IPS DF 6.9 (cell line): ENCODE measurements at regions not wholly inside any gene's neighbourhood (a gene's known extent, or its start where the extent isn't known, plus 50 kb on each side); places are given as distances from the start of the nearest gene placed in this dataset.

Experiments used
- DNase-seq: peaks from one replicate; pipeline ENCODE4 v3.0.0-alpha.2; 2013; ENCODE audit warnings: low read depth, low spot score
- H3K27ac ChIP-seq: one replicate; pipeline ENCODE4 v1.5.1; 2013; ENCODE audit warnings: low read length, control low read depth
- H3K27me3 ChIP-seq: 2 replicates; pipeline ENCODE4 v1.6.1; 2013; ENCODE audit warnings: mild to moderate bottlenecking, low read length; ENCODE audit not compliant: control insufficient read depth, insufficient read depth
- H3K36me3 ChIP-seq: 2 replicates; pipeline ENCODE4 v1.6.1; 2013; ENCODE audit warnings: low read length; ENCODE audit not compliant: control insufficient read depth, insufficient read depth
- H3K4me1 ChIP-seq: 2 replicates; pipeline ENCODE4 v1.6.1; 2013; ENCODE audit warnings: low read length; ENCODE audit not compliant: control insufficient read depth, insufficient read depth
- H3K4me3 ChIP-seq: 2 replicates; pipeline ENCODE4 v1.5.1; 2013; ENCODE audit warnings: mild to moderate bottlenecking, low read length
- H3K9me3 ChIP-seq: 2 replicates; pipeline ENCODE4 v1.6.1; 2013; ENCODE audit warnings: low read length, inconsistent platforms; ENCODE audit not compliant: control insufficient read depth, insufficient read depth
- WGBS: extraction: QIAGEN DNeasy Blood & Tissue Kit; methylation state at CpG from one replicate; pipeline ENCODE4 v1.1.7; 2013; ENCODE audit warnings: mixed read lengths, missing lambda C conversion rate; ENCODE audit not compliant: insufficient read length, insufficient coverage; 5-methylcytosine and 5-hydroxymethylcytosine counted together

GRCh38 chr4:95627709-95628108, 78.9 kb upstream of the UNC5C start:
- Histone ChIP-seq H3K27ac (no peak overlapping the region), H3K27me3 (no peaks in the 10 kb centered on the region), H3K4me3 (no peak overlapping the region), H3K36me3 (no peaks in the 10 kb centered on the region), H3K9me3 (no peaks in the 10 kb centered on the region), H3K4me1 (no peaks in the 10 kb centered on the region)
- WGBS, result no CpG with 5 or more reads among the region's 1 CpG
- no peak for DNase-seq

- H3K27ac ChIP-seq, result no peak overlapping the region
- H3K4me1 ChIP-seq, result no peaks in the 10 kb centered on the region
- no peaks in the 10 kb centered on the region for H3K27me3 ChIP-seq
- H3K4me3 ChIP-seq, result no peak overlapping the region
- no CpG with 5 or more reads among the region's 1 CpG for WGBS
- H3K9me3 ChIP-seq, result no peaks in the 10 kb centered on the region
- H3K36me3 ChIP-seq, result no peaks in the 10 kb centered on the region
- DNase-seq, result no peak
Observed at GRCh38 chr4:95627024-95627605, 78.3 kb upstream of the UNC5C start.

GRCh38 chr4:95625020-95625419, 76.2 kb upstream of the UNC5C start:
- DNase-seq, result no peak
- H3K4me1 ChIP-seq, result no peaks in the 10 kb centered on the region
- no peak overlapping the region for H3K27ac ChIP-seq
- no peaks in the 10 kb centered on the region for H3K9me3 ChIP-seq
- no peaks in the 10 kb centered on the region for H3K36me3 ChIP-seq
- no peaks in the 10 kb centered on the region for H3K27me3 ChIP-seq
- H3K4me3 ChIP-seq, result no peak overlapping the region

GRCh38 chr4:95619525-95620443, 71.0 kb upstream of the UNC5C start:
- no peak for DNase-seq
- Histone ChIP-seq H3K9me3 (no peaks in the 10 kb centered on the region), H3K27me3 (no peaks in the 10 kb centered on the region), H3K27ac (no peak overlapping the region), H3K36me3 (no peaks in the 10 kb centered on the region), H3K4me1 (no peaks in the 10 kb centered on the region), H3K4me3 (no peak overlapping the region)
- WGBS, result 100% methylated on average over 3 of the region's 9 CpGs

DNA sequence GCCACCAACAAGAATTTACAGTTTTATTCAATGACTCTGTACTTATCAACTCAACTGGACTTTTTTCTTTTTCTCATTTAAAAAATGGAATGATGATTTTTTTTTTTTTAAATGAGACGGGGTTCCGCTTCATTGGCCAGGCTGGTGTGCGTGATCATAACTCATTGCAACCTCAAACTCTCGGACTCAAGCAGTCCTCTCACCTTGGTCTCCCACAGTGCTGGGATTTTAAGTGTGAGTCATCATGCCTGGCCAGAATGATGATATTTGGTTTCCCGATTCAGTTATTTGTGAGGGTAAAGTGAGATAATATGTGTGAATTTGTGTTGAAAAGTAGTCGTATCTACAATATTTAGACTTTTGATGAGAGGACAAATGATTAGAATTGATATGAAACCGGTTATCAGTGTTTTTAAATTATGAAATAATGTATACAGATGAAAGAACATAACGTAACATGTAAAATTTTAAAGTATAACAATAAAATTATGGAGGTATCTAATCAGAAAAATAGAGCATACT, 66.0 kb upstream of the UNC5C start:
- no peak overlapping the region for H3K27ac ChIP-seq
- no peak for DNase-seq
- no peaks in the 10 kb centered on the region for H3K4me1 ChIP-seq
- 100% methylated on average over 2 of the region's 8 CpGs for WGBS
- no peak overlapping the region for H3K4me3 ChIP-seq
- H3K36me3 ChIP-seq, result no peaks in the 10 kb centered on the region
- H3K27me3 ChIP-seq, result no peaks in the 10 kb centered on the region
- H3K9me3 ChIP-seq, result no peaks in the 10 kb centered on the region

DNA sequence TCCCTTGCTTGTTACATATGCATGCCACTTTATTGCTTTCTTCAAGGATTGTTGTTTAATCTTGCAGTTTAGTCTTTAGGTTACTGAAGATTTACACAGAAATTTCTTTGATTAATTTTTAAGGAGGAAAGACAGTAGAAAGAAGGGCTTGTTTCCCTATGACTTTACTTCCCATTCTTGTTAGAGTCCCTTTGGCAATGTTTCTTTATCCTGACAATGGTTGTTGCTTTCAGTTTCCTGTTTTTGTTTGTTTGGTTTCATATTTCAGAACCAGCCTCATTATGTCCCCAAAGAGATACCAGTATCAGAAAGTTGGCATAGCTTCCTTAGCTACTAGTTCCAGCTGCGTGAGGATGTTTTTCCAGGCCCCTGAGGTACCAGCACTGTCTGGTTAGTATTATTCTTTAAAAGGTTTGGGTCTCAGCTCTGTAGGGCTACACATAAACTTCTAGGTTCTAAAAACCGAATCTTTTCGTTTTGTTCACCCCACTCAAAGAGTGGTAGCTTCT, 61.3 kb upstream of the UNC5C start:
- H3K4me1 ChIP-seq, result no peaks in the 10 kb centered on the region
- H3K27ac ChIP-seq, result no peak overlapping the region
- no peaks in the 10 kb centered on the region for H3K27me3 ChIP-seq
- no peak overlapping the region for H3K4me3 ChIP-seq
- H3K36me3 ChIP-seq, result no peaks in the 10 kb centered on the region
- H3K9me3 ChIP-seq, result no peaks in the 10 kb centered on the region
- no CpG with 5 or more reads among the region's 3 CpGs for WGBS
- no peak for DNase-seq

GRCh38 chr4:95606739-95607138, 58.0 kb upstream of the UNC5C start:
- Histone ChIP-seq H3K4me3 (no peak overlapping the region), H3K9me3 (no peaks in the 10 kb centered on the region), H3K36me3 (no peaks in the 10 kb centered on the region), H3K27ac (no peak overlapping the region), H3K4me1 (no peaks in the 10 kb centered on the region), H3K27me3 (no peaks in the 10 kb centered on the region)
- no CpG with 5 or more reads among the region's 7 CpGs for WGBS
- DNase-seq, result no peak

GRCh38 chr4:95603393-95603792, 54.6 kb upstream of the UNC5C start:
- Histone ChIP-seq H3K9me3 (no peaks in the 10 kb centered on the region), H3K4me1 (no peaks in the 10 kb centered on the region), H3K27ac (no peak overlapping the region), H3K4me3 (no peak overlapping the region), H3K27me3 (no peaks in the 10 kb centered on the region), H3K36me3 (no peaks in the 10 kb centered on the region)
- DNase-seq, result no peak
- WGBS, result no CpG with 5 or more reads among the region's 4 CpGs

DNA sequence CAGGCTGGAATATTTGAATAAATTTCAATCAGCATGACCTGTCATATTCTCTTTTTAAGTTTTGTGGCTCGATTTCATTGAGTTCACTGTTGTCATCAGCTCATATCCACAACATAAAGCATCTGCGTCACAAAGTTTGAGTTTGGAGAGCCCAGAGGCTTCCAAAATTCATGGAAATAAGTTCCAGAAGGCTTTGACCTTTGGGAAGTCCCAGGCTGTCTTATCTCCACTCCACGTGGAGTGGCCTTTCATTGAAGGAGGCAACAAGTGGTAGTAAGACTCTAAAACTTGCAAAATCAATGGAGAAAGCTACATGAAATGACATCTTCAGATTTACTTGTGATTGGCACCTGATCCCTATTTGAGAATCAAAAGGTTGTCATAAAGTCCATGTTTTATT, 54.1 kb upstream of the UNC5C start:
- Histone ChIP-seq H3K9me3 (no peaks in the 10 kb centered on the region), H3K27ac (no peak overlapping the region), H3K27me3 (no peaks in the 10 kb centered on the region), H3K4me1 (no peaks in the 10 kb centered on the region), H3K36me3 (no peaks in the 10 kb centered on the region), H3K4me3 (no peak overlapping the region)
- no peak for DNase-seq
- WGBS, result no CpG with 5 or more reads among the region's 3 CpGs

GRCh38 chr4:95601356-95601755, 52.6 kb upstream of the UNC5C start:
- H3K27me3 ChIP-seq, result no peaks in the 10 kb centered on the region
- no peak overlapping the region for H3K4me3 ChIP-seq
- no CpG with 5 or more reads among the region's 4 CpGs for WGBS
- no peaks in the 10 kb centered on the region for H3K4me1 ChIP-seq
- no peaks in the 10 kb centered on the region for H3K9me3 ChIP-seq
- no peak overlapping the region for H3K27ac ChIP-seq
- no peaks in the 10 kb centered on the region for H3K36me3 ChIP-seq
- DNase-seq, result no peak
